Caki2 (cell line): ENCODE measurements at regions not wholly inside any gene's neighbourhood (a gene's known extent, or its start where the extent isn't known, plus 50 kb on each side); places are given as distances from the start of the nearest gene placed in this dataset.
A peak's percentile ranks its signal among the peaks of the same experiment; 100 is the strongest.

Experiments used
- DNase-seq: peaks from one replicate; pipeline ENCODE4 v3.0.0-alpha.2; 2015; ENCODE audit warnings: low read depth
- in situ Hi-C: cut with HindIII; loops from 2 replicates; pipeline ENCODE4 v1.10.0; 2016; ENCODE audit warnings: low sequenced_read_pairs, low pct_unique_long_range_greater_than_20kb, mixed read lengths

- no peak for DNase-seq
- in situ Hi-C loops = no loop called here
Observed at GRCh38 chr1:17895401-17895800, 140.3 kb downstream of the ACTL8 start.

GRCh38 chr1:17895986-17896385 is 140.9 kb downstream of the ACTL8 start:
- no peak for DNase-seq
- in situ Hi-C loops = no loop called here

DNA sequence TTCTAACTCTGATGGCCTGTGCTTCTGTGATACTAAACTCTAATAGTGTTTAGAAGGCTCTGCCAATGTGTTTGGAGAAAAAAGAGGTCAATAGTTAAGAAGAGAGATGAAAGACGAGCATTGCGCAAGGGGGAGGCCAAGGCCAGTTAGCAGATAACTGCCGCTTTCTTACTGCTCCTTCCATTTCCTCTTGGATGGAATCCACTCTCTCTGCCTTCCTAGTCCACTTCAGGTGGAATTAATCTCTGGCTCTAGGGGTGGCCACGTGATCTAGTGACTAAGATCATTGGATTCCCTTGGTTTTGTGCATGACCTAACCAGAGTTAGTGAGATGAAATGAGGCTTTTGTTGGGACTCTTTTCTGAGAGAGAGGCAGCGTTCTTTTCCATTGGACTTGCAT is 148.3 kb downstream of the ACTL8 start:
- in situ Hi-C loops = no loop called here
- DNase-seq = peak; percentile 33

DNA sequence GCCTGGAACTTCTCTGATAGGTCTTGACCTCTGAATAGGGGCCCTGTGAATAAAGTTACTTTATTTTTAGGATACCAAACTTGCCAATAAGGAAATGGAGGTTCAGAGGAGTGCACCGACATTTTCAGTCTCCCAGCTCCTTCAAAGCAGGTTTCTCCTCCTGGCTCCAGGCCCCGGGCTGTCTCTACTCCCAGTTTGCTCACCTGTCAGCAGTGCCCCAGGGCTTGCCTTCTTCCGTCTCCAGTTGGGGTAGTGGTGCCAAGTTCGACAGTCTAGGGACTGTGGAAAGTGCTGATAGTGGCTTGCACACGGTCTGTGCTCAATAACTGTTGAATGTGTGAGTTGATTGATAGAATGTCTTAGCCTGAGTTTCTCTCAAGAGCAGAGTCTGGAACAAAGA is 149.2 kb downstream of the ACTL8 start:
- DNase-seq = no peak
- in situ Hi-C loops = no loop called here

DNA sequence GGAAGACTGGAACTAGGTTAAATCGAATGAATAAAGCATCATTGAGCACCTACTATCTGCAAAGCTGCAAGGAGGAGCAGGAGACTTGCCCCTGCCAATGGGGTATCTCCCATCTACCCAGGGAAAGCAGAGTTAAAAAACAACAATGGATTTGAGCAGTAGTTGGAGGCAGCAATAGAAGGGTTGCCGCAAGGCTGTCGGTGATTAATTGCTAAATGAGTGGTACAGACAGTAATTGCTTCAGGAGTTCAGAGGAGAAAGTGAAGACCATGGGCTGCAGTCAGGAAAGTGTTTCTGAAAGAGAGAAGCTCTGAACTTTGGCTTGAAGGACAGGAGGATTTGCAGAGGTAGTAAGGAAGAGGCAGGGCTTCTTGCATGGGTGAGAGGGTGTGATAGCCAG is 152.9 kb downstream of the ACTL8 start:
- in situ Hi-C loops = no loop called here
- no peak for DNase-seq

DNA sequence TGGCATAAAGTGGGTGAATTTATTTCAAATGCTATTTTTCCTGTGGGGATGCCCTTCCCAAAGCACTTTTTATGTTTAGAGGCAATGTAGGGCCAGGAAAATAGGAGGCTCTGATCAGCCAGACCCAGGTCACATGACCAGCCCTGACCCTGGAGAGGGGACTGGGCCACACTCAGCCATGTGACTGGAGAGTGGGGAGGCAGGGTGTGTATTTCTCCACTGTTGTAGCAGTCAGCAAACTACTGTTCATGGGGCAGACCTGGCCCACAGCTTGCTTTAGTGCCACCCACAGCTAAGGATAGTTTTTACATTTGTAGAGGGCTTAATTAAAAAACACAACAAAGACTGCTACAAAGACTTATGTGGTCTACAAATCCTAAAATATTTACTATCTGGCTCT is 153.8 kb downstream of the ACTL8 start:
- in situ Hi-C loops = no loop called here
- DNase-seq = no peak

DNA sequence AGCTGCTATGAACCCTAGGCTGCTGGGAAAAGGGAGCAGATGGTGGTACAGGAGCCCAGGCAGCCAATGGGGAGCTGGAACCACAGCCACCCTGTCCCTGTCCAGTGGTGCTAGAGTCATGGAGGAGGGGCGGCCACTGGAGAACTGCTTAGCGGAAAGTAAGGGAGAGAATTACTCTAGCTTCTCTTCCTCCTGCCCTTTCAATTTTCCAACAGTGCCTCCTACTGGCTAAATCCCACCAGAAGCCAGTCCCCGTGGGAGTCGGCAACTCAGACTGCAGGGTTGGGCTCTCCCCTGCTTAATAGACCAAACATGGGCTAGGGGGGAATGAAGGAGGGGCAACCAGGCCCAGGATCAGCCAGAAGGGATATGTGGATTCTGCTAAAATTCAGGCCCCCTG is 154.5 kb downstream of the ACTL8 start:
- in situ Hi-C loops = no loop called here

DNA sequence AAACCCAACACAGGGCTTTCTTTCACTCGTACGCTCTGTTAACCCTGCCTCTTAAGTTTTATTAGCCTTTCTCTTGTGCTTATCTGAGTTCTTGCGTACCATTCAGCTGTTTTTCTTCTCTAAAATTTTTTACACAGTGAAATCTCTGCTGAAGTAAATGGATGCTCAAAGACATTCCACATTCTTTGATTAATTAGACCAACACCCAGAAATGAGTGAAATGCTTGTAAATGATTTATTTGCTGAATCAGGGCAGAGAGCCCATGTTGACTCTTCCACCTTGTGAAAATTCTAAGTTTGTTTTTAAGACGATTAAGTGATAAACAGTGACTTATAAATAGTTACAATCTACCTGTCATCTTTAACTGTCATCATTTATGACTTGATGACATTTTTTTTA is 156.7 kb downstream of the ACTL8 start:
- in situ Hi-C loops = no loop called here
- peak; percentile 52 for DNase-seq

More for the DNA sequence above, 154.5 kb downstream of the ACTL8 start:
- DNase-seq = no peak

DNA sequence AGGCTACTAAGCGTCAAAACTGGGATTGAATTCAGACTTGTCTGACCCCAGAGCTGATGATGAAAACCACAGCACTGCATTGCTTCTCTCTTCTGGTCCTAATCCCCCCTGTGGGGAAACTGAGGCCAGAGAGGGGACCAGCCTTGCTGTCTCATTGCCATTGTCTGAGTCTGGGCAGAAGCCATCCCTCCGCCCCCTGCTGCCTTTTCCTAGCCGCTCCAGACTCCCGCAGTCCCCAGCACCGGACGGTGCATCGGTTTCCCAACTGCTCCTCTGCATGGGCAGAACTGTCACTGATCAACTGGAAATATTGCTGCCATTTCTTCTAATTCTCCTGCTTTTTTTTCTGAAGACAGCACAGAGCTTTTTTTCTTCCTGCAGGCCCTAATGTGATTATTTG is 157.4 kb downstream of the ACTL8 start:
- in situ Hi-C loops = no loop called here
- DNase-seq = no peak

GRCh38 chr1:17913326-17914115 is 158.4 kb downstream of the ACTL8 start:
- DNase-seq = no peak
- in situ Hi-C loops = no loop called here

DNA sequence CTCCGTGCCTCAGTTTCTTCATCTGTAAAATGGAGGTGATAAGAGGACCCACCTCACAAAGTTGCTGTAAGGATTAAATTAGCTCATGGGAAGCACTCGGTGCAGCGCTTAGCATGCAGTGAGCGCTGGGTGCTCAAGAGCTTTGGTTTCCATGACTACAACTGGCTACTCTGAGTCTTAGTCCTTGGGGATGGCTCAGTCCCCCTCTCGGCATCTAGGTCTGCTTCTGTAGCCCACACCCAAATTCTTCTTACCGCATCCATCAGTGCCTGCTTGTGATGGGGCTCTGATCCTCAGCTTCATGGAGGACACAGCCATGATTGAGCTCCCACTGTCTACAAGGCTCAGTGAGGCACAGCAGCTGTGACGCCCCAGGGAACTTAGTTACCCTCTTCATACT is 159.0 kb downstream of the ACTL8 start:
- no peak for DNase-seq
- in situ Hi-C loops = no loop called here

GRCh38 chr1:17914987-17915386 is 159.9 kb downstream of the ACTL8 start:
- in situ Hi-C loops = no loop called here
- DNase-seq = no peak

- in situ Hi-C loops = no loop called here
- DNase-seq = no peak
Observed at GRCh38 chr1:17915511-17916197, 160.5 kb downstream of the ACTL8 start.

DNA sequence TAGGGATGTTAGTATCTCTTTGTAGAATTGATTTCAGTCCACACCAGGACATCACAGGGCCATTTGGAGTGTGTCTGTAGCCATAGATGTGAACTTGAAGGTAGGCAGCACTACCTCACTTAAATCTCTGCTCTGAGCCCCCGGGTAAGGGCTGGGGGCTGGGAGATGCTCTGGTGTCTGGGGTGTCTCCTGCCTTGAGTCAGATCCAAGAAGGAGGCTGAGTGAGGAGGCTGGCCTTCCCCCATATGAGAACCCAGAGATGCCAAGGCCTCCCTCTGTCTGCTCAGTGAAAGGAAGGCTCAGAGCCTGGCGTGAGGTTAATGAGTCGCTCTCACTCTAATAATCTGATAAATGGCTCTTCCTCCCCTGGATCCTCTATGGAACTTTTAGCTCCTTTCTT is 161.6 kb downstream of the ACTL8 start:
- DNase-seq = no peak
- in situ Hi-C loops = no loop called here

DNA sequence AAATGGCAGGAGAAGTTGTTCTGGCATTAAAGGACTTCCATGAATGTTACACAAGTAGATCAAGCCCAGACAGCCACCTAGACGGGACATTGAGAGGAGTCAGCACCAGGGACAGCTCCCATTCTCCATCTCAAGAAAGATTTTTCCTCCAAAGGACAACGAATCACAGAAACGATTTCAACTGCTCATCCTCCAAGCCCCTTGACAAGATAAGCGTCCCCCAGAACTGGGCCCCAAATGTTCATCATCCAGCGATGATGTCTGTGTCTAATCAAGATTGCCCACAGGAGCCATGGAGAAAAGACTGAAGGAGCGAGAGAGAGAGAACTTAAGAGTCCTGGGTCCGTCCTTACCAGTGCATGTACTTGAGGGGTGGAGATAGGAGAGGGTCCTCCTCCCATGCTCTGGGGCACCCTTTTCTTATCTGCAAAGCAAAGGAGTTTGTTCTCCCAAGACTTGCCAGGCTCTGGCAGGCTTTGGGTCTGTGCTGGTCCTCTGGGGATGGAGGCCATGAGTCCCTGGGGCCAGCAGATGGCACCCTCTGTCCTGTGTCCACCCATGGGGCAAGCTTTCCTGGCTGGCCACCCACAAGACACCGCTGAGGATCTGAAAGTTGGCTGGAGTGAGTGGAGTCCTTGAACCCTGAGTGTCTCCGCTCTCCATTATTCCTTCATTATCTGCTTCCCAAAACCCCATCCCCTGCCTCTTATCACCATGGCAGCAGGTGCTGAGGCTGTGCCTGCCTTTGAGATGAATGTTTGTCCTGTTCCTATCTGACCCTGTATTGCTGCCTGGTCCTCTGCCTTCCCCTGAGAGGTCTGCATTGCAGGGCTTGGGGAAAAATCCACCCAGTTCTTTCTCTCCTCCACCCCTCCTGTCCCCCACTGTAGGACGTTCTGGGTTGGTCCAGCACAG is 164.6 kb downstream of the ACTL8 start:
- DNase-seq = peak; percentile 48
- in situ Hi-C loops = no loop called here

GRCh38 chr1:17920881-17921640 is 165.9 kb downstream of the ACTL8 start:
- DNase-seq = no peak
- in situ Hi-C loops = no loop called here

DNA sequence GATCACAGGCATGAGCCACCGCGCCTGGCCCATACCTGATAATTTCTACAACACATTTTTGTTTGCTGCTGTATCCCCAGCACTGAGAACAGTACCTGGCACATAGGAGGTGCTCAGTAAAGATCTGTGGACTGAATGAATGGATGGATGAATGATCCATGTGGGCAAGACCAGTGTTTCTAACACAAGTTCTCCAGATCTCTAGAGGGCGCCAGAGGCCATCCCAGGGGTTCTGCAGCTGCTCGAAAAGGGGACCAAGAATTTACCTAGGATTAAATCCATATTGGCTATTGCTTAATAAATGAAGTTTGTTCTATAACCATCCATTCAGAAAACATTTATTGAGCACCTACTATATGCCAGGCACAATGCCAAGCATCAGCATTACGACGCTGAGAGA is 167.7 kb downstream of the ACTL8 start:
- in situ Hi-C loops = no loop called here
- DNase-seq = no peak

DNA sequence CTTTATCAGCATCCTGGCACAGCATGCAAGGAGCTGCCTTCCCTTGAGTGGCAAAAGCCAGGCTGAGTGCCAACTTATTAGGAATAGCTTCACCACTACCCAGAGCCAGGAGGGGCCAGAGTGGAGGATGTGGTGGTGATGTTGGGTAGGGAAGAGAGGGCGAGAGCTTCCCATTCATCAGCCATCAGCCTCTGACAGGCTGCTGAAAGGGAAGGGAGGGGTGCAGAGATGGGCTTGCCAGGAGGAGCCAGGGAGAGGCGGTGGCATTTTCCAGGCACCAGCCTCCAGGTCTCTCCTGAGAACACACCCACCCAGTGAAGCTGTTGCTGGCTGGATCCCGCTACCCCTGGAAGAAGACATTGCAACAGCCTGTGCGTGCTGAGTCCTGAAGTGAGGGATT is 168.5 kb downstream of the ACTL8 start:
- in situ Hi-C loops = no loop called here
- DNase-seq = no peak
